Astrocyte of the spinal cord (primary cell): ENCODE measurements at regions not wholly inside any gene's neighbourhood (a gene's known extent, or its start where the extent isn't known, plus 50 kb on each side); places are given as distances from the start of the nearest gene placed in this dataset.
"Not testable (repeated sequence)": the region's sequence is repeated elsewhere in the genome, so short reads cannot be mapped to it uniquely, and the experiment has no call there.

Experiments
- DNase-seq: peaks from one replicate; pipeline ENCODE4 v3.0.0; 2011; ENCODE audit warnings: low read depth, low spot score
- H3K4me3 ChIP-seq: 2 replicates; pipeline ENCODE4 v1.5.1; 2011; ENCODE audit warnings: low read depth, mild to moderate bottlenecking, low read length, moderate library complexity
- CTCF ChIP-seq: IDR thresholded peaks from 2 replicates; pipeline ENCODE4 v1.5.1; 2012; ENCODE audit warnings: low read depth, mild to moderate bottlenecking, low read length, inconsistent platforms
- in situ Hi-C: cut with HindIII; loops from 2 replicates; pipeline ENCODE4 v1.10.0; 2017; ENCODE audit warnings: low sequenced_read_pairs

- no peak for DNase-seq
- no peak for TF ChIP-seq CTCF
- no peak overlapping the region for H3K4me3 ChIP-seq
- in situ Hi-C loops, result no loop called here
Measured at GRCh38 chr9:135282808-135283207, 195.3 kb downstream of the OLFM1 start.

GRCh38 chr9:135283671-135284070 lies 195.9 kb upstream of the PPP1R26 start:
- in situ Hi-C loops, result no loop called here
- TF ChIP-seq CTCF, result no peak
- no peak overlapping the region for H3K4me3 ChIP-seq
- DNase-seq, result no peak

GRCh38 chr9:135284386-135285134 lies 195.0 kb upstream of the PPP1R26 start:
- in situ Hi-C loops, result no loop called here
- DNase-seq, result no peak
- no peak for TF ChIP-seq CTCF
- H3K4me3 ChIP-seq, result no peak overlapping the region

GRCh38 chr9:135286187-135286925 lies 193.2 kb upstream of the PPP1R26 start:
- DNase-seq, in situ Hi-C loops: not testable (repeated sequence)

GRCh38 chr9:135286961-135287360 lies 192.6 kb upstream of the PPP1R26 start:
- in situ Hi-C loops, result no loop called here
- TF ChIP-seq CTCF, result no peak
- no peak for DNase-seq
- H3K4me3 ChIP-seq, result no peak overlapping the region

More at GRCh38 chr9:135286187-135286925, 193.2 kb upstream of the PPP1R26 start:
- H3K4me3 ChIP-seq, result not testable (repeated sequence)

- no peak overlapping the region for H3K4me3 ChIP-seq
- in situ Hi-C loops, result no loop called here
- TF ChIP-seq CTCF, result no peak
- DNase-seq, result no peak
Measured at GRCh38 chr9:135287627-135288026, 192.0 kb upstream of the PPP1R26 start.

GRCh38 chr9:135288054-135288453 lies 191.5 kb upstream of the PPP1R26 start:
- no peak overlapping the region for H3K4me3 ChIP-seq
- no peak for DNase-seq

More at GRCh38 chr9:135288054-135288453, 191.5 kb upstream of the PPP1R26 start:
- TF ChIP-seq CTCF, result no peak
- in situ Hi-C loops, result no loop called here
